ENCODE measurements at regions not wholly inside any gene's neighbourhood (a gene's known extent, or its start where the extent isn't known, plus 50 kb on each side); places are given as distances from the start of the nearest gene placed in this dataset.

GRCh38 chr19:5281588-5281987, 59.0 kb downstream of the PTPRS start:
- no peak for TF ChIP-seq POLR2A (IDR thresholded peaks at IDR 0.05)
- no peak for TF ChIP-seq CTCF (IDR thresholded peaks at IDR 0.05)

All from right lobe of liver (tissue), 4 donors.